ENCODE measurements at regions not wholly inside any gene's neighbourhood (a gene's known extent, or its start where the extent isn't known, plus 50 kb on each side); places are given as distances from the start of the nearest gene placed in this dataset.

DNA sequence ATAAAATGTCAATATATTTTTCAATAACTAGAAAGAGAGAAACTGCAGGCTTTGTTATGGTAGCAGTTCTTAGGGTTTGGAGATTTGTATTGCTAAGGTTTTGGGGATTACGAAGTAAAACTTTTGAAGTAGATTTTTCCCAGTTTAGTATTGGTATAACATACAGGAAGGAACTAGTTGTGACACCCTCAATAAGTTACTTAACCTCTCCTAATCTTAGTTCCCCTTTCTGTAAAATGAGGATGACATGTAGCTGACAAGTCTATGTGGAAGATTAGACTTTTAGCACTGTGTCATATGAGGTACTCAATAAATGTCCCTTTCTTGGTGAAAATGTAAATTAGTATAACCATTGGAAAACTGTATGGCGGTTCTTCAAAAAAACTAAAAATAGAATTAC lies 73.4 kb upstream of the ATG10 start:
- TF ChIP-seq CREM (IDR thresholded peaks at IDR 0.05; ENCODE audit: low read depth): no peak
- no peak for TF ChIP-seq RAD21 (IDR thresholded peaks at IDR 0.05; ENCODE audit: insufficient read depth, low read depth, low read length)
- TF ChIP-seq SPI1 (IDR thresholded peaks at IDR 0.05; ENCODE audit: borderline replicate concordance, insufficient read depth, low read depth, low read length): no peak
- TF ChIP-seq, protein P1, sequence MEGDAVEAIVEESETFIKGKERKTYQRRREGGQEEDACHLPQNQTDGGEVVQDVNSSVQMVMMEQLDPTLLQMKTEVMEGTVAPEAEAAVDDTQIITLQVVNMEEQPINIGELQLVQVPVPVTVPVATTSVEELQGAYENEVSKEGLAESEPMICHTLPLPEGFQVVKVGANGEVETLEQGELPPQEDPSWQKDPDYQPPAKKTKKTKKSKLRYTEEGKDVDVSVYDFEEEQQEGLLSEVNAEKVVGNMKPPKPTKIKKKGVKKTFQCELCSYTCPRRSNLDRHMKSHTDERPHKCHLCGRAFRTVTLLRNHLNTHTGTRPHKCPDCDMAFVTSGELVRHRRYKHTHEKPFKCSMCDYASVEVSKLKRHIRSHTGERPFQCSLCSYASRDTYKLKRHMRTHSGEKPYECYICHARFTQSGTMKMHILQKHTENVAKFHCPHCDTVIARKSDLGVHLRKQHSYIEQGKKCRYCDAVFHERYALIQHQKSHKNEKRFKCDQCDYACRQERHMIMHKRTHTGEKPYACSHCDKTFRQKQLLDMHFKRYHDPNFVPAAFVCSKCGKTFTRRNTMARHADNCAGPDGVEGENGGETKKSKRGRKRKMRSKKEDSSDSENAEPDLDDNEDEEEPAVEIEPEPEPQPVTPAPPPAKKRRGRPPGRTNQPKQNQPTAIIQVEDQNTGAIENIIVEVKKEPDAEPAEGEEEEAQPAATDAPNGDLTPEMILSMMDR (IDR thresholded peaks at IDR 0.05 in 2 of 3, conservative IDR thresholded peaks at IDR 0.05 in 1 of 3; ENCODE audit: control insufficient read depth in 2 of 3, extremely low read depth in 1 of 3, insufficient read depth in 1 of 3, low read depth in 3 of 3, low read length in 3 of 3): no peak
- no peak for TF ChIP-seq ZBED1 (IDR thresholded peaks at IDR 0.05; ENCODE audit: borderline replicate concordance)
- TF ChIP-seq GABPA (IDR thresholded peaks at IDR 0.05; ENCODE audit: low read depth): no peak
- no peak for TF ChIP-seq ASH2L (IDR thresholded peaks at IDR 0.05; ENCODE audit: borderline replicate concordance, low read depth)
- TF ChIP-seq, protein P2, sequence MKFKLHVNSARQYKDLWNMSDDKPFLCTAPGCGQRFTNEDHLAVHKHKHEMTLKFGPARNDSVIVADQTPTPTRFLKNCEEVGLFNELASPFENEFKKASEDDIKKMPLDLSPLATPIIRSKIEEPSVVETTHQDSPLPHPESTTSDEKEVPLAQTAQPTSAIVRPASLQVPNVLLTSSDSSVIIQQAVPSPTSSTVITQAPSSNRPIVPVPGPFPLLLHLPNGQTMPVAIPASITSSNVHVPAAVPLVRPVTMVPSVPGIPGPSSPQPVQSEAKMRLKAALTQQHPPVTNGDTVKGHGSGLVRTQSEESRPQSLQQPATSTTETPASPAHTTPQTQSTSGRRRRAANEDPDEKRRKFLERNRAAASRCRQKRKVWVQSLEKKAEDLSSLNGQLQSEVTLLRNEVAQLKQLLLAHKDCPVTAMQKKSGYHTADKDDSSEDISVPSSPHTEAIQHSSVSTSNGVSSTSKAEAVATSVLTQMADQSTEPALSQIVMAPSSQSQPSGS (IDR thresholded peaks at IDR 0.05; ENCODE audit: low read length): no peak
- no peak for TF ChIP-seq NR2C2 (IDR thresholded peaks at IDR 0.05; ENCODE audit: borderline replicate concordance, control insufficient read depth, insufficient read length, low read depth)
- TF ChIP-seq FOXM1 (IDR thresholded peaks at IDR 0.05; ENCODE audit: low read depth, low read length): no peak

Data from GM12878 (cell line).